ENCODE measurements at regions not wholly inside any gene's neighbourhood (a gene's known extent, or its start where the extent isn't known, plus 50 kb on each side); places are given as distances from the start of the nearest gene placed in this dataset.

DNA sequence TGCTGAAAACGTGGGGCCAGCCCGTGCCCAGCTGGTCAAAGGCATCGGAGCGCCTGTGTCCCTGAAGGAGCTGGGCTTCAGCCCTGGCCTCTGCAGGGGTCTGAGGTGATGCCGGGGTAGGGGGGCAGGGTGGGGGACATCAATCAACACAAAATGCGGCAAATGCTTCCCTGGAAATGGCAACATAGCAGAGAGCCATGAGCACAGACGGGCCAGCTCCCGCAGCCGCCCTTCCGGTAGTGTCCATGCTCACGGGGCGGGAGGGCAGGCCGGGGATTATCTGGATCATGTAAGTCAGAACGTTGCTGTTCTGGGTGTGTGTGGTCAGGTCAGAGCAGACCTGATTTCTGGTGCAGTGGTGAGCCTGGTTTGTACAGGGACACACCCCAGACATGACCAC lies 56.5 kb upstream of the TWIST2 start:
- no peak overlapping the region for H3K4me3 ChIP-seq (ENCODE audit: insufficient read depth, low read depth, low read length)
- no peaks in the 10 kb centered on the region for H3K27me3 ChIP-seq (ENCODE audit: control insufficient read depth, insufficient read depth, low read length)
- no peak for DNase-seq
- H3K36me3 ChIP-seq (replicated peaks; ENCODE audit: control insufficient read depth, insufficient read depth, low read length) = no peaks in the 10 kb centered on the region

GRCh38 chr2:238793306-238793705 lies 54.6 kb upstream of the TWIST2 start:
- Histone ChIP-seq H3K27me3 (ENCODE audit: control insufficient read depth, insufficient read depth, low read length) (no peaks in the 10 kb centered on the region), H3K4me3 (ENCODE audit: insufficient read depth, low read depth, low read length) (no peak overlapping the region), H3K36me3 (replicated peaks; ENCODE audit: control insufficient read depth, insufficient read depth, low read length) (no peaks in the 10 kb centered on the region)
- no peak for DNase-seq

GRCh38 chr2:238793801-238794449 lies 54.0 kb upstream of the TWIST2 start:
- Histone ChIP-seq H3K27me3 (ENCODE audit: control insufficient read depth, insufficient read depth, low read length) (no peaks in the 10 kb centered on the region), H3K36me3 (replicated peaks; ENCODE audit: control insufficient read depth, insufficient read depth, low read length) (no peaks in the 10 kb centered on the region), H3K4me3 (ENCODE audit: insufficient read depth, low read depth, low read length) (no peak overlapping the region)
- no peak for DNase-seq

DNA sequence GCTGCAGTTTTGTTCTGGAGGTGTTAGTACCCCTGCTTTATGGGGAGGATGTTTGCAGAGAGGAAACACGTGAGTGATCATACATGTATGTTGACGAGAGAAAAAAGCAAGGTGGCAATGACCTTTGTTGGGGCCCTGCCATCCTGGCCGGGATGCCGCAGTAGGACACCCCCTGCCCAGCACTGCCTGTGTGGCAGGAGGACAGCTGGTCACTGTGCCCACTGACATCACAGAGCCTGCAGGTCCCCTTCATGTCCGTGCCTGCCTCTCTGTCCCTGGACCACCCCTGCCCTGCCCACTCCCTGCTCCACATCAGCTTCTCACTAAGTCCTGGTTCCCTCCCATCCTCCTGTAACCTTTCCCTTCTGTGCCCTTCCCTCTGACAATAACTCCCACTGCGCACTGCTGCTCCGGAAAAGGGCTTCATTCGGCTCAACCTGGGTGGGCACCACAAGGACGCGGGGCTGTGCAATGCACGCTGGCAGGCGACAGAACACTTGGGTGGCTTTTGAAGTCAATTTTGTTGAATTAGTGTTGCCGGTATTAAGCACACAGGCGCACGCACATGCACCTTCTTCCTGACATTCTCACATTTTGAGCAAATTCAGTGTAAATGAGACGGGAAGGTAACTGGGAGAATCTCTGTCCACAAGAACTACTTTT lies 51.5 kb upstream of the TWIST2 start:
- Histone ChIP-seq H3K4me3 (ENCODE audit: insufficient read depth, low read depth, low read length) (no peak overlapping the region), H3K36me3 (replicated peaks; ENCODE audit: control insufficient read depth, insufficient read depth, low read length) (no peaks in the 10 kb centered on the region), H3K27me3 (ENCODE audit: control insufficient read depth, insufficient read depth, low read length) (no peaks in the 10 kb centered on the region)
- DNase-seq = no peak

DNA sequence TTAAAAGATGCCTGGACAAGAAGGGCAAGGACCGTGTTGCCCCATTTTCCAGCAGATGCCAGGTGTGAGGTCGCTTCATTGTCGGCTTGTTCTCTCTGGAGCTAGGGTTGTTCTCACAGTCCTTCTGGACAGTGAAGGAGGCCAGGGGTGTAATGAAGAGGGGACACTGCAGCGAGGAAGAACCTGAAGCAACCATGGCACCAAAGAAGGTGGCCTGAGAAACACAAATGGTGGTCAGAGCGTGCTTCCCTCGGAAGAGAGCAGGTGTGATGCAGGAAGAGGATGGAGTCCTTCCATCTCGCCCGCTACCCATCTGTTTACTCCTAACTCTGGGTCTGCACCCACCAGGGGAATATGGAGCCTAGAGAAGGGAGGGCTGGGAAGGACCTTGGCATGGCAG lies 50.3 kb upstream of the TWIST2 start:
- DNase-seq = no peak
- Histone ChIP-seq H3K27me3 (ENCODE audit: control insufficient read depth, insufficient read depth, low read length) (no peaks in the 10 kb centered on the region), H3K36me3 (replicated peaks; ENCODE audit: control insufficient read depth, insufficient read depth, low read length) (no peaks in the 10 kb centered on the region), H3K4me3 (ENCODE audit: insufficient read depth, low read depth, low read length) (no peak overlapping the region)
